Hepatic stellate cell (primary cell): ENCODE measurements at regions not wholly inside any gene's neighbourhood (a gene's known extent, or its start where the extent isn't known, plus 50 kb on each side); places are given as distances from the start of the nearest gene placed in this dataset.

Experiments used
- DNase-seq: peaks from one replicate; pipeline ENCODE4 v3.0.0; 2011; ENCODE audit warnings: low spot score

- DNase-seq: no peak
Observed at GRCh38 chr6:129778793-129779192, 68.8 kb upstream of the ARHGAP18 start.

GRCh38 chr6:129777371-129777770, 67.4 kb upstream of the ARHGAP18 start:
- no peak for DNase-seq

GRCh38 chr6:129776542-129777330, 66.8 kb upstream of the ARHGAP18 start:
- DNase-seq: no peak

- DNase-seq: peak; percentile 67
Observed at GRCh38 chr6:129774697-129775447, 64.9 kb upstream of the ARHGAP18 start.

GRCh38 chr6:129773304-129773703, 63.3 kb upstream of the ARHGAP18 start:
- DNase-seq: no peak

GRCh38 chr6:129771678-129772077, 61.7 kb upstream of the ARHGAP18 start:
- DNase-seq: no peak

GRCh38 chr6:129767776-129768485, 58.0 kb upstream of the ARHGAP18 start:
- DNase-seq: no peak

- DNase-seq: peak; percentile 32
Observed at GRCh38 chr6:129766959-129767728, 57.2 kb upstream of the ARHGAP18 start.

- no peak for DNase-seq
Observed at GRCh38 chr6:129764761-129765407, 54.9 kb upstream of the ARHGAP18 start.

GRCh38 chr6:129759796-129760605, 50.0 kb upstream of the ARHGAP18 start:
- DNase-seq: no peak
